Esophagus muscularis mucosa (tissue), 4 donors: ENCODE measurements at regions not wholly inside any gene's neighbourhood (a gene's known extent, or its start where the extent isn't known, plus 50 kb on each side); places are given as distances from the start of the nearest gene placed in this dataset.

Experiments
- CTCF ChIP-seq, 3 experiments: fragments of 200-600 bp in 2 of 3; fragments of 450-650 bp in 1 of 3; sonication (generic) in 2 of 3; IDR thresholded peaks; one replicate each; pipeline ENCODE4 v1.5.1; 2017 to 2019; ENCODE audit warnings: antibody characterized with exemption in 3 of 3, mild to moderate bottlenecking in 2 of 3, moderate library complexity in 1 of 3
- EP300 ChIP-seq: sonication (generic); formaldehyde crosslinking; IDR thresholded peaks from one replicate; pipeline ENCODE4 v1.6.1; 2017; ENCODE audit warnings: antibody characterized with exemption
- POLR2A ChIP-seq: fragments of 450-650 bp; IDR thresholded peaks from one replicate; pipeline ENCODE4 v1.6.1; 2017; ENCODE audit warnings: antibody characterized with exemption, moderate library complexity, mild to moderate bottlenecking, low read depth

- TF ChIP-seq POLR2A (no peak), CTCF (IDR thresholded peaks at IDR 0.05) (no peak), EP300 (no peak)
These were observed 402.4 kb downstream of the CSNK1G3 start for GRCh38 chr5:123914333-123914732.
